Stimulated activated CD4-positive, alpha-beta T cell treated with anti-CD3 and anti-CD28 coated beads, Interleukin-15, amount 100 ng/mL, for 48 hours (primary cell): ENCODE measurements at regions not wholly inside any gene's neighbourhood (a gene's known extent, or its start where the extent isn't known, plus 50 kb on each side); places are given as distances from the start of the nearest gene placed in this dataset.

ENCODE experiments used
- DNase-seq, 2 donors: peaks; one replicate each; pipeline ENCODE4 v3.0.0-alpha.2; 2020; ENCODE audit warnings: low read depth in 2 of 2

DNA sequence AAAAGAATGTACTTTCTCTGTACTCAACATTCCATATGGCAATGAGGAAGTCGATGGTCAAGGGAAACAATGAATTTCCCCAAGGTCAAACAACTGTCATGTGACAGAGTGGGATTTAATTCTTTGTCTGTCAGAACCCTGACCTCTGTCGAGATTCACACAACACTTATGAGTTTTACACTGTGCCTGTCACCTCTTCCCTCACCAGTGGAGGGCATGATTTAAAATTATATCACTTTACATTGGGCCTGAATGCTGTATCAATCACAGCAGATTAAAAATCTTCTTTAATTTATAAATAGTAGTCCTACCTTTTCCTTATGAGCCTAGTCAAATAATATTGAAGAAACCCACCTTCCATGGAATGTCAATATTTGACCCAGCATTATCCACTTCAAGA is 276.7 kb downstream of the CDH10 start:
- DNase-seq: no peak

DNA sequence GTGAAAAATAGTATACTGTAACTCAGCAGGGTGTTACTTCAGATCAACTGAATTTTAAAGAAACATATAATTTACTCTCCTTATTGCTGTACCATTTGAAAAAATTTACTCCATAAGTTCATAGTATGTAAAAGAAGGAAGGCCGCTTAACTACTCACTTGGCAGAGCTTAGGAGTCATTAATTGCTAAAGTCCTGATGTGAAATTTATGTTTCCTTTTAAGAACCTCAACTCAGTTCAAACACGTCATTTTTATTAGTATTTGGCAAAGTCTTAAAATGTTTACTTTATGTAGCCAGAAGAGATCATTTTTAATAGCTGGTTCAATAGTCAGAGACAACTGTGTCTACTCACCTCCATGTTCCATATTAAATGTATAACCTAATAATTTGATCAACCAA is 268.6 kb downstream of the CDH10 start:
- no peak for DNase-seq

- no peak for DNase-seq
These were observed 268.2 kb downstream of the CDH10 start for GRCh38 chr5:24376616-24377015.

DNA sequence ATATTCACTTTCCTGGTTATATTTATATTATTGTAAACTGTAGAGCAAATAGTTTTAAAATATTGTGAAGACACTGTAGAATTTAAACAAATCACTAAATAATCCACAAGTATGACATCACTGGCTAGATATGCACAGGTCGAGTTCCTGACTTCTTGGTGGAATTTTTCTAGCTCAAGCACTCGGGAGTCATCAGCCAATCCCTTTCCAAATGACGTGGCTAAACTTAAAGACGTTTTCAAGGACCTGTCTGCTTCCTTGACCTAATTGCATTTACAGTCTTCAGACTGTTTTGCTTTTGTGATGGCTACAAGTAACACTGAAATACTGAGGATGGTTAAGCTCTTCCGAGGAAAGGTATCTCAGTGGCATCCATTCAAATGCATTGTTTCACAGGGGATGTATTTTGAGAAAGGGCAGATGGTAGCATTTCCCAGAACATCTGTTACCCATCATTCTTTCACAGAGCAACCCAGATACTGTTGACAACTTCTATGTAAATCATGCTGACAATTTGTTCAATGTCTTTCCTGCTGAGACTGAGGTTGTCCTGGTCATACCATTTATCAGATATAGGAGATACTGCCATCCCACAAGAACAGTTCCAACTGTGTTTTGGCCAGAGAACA is 262.8 kb downstream of the CDH10 start:
- no peak for DNase-seq

GRCh38 chr5:24385070-24385469 is 259.7 kb downstream of the CDH10 start:
- DNase-seq: no peak

DNA sequence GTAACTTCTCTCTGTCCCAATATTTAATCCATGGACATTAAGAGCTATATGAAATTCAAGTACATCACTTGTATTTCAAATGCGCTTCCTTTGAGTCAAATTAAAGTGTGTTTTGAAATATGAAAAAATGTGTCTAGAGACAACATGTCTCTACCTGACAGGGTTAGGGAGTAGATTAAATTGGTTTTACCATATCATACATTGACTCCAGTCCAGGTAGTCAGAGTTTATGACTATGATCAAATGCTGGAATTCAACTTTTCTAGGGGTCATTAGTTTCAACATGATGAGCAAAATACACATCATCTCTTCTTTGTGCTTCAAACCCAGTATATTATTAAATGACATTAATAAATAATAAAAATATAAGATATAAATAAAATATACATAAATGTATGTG is 259.2 kb downstream of the CDH10 start:
- DNase-seq: no peak

DNA sequence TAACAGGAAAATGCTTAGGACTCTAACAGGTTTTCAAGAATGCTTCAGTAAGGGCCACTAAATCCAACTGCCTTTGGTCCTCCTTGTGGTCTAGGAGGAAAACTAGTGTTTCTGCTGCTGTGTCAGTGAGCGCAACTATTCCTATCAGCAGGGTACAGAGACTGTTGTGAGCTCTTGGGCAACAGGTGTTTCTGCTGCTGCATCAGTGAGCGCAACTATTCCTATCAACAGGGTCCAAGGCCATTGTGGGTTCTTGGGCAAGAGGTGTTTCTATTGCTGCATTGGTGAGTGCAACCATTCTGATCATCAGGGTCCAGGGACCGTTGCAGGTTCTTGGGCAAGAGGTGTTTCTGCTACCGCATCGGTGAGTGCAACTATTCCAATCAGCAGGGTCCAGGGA is 256.3 kb downstream of the CDH10 start:
- DNase-seq: no peak

GRCh38 chr5:24389968-24390367 is 254.8 kb downstream of the CDH10 start:
- DNase-seq: no peak

DNA sequence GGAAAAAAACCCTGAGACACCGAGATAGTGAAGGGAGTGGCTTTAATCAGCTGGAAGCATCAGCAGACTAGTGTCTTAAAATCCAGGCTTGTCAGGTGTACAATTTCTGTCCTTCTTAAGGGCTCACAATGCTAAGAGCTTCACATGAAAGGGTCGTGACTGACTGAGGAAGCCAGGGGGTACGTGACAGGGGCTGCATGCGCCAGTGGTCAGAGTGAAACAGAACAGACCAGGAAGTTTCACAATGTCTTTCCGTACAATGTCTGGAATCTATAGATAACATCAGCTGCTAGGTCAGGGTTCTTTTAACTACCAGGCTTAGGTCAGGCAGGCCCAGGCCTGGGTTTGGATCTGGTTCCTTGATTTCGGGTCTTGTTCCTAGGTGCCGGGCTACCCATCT is 253.0 kb downstream of the CDH10 start:
- DNase-seq: no peak

- DNase-seq: no peak
These were observed 247.2 kb downstream of the CDH10 start for GRCh38 chr5:24397601-24398000.

GRCh38 chr5:24401773-24402172 is 243.0 kb downstream of the CDH10 start:
- DNase-seq: no peak

DNA sequence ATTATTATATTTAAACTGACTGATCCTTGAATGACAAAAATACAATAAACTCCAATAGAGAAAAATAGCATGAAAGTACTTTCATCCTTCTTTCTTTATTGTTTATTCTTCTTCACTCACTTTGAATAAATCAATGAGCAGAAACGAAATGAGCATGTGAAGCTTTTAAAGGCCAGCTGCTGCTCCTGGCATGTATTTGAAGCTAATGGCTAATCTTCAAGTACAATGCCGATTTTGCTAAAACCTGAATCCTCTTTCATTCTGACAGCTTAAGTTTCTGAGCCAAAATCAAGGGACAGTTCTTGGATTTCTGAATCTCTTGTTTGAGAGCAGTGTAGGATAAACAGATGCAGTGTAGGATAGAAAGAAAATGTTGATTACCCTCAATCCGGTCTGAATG is 237.3 kb downstream of the CDH10 start:
- DNase-seq: no peak

DNA sequence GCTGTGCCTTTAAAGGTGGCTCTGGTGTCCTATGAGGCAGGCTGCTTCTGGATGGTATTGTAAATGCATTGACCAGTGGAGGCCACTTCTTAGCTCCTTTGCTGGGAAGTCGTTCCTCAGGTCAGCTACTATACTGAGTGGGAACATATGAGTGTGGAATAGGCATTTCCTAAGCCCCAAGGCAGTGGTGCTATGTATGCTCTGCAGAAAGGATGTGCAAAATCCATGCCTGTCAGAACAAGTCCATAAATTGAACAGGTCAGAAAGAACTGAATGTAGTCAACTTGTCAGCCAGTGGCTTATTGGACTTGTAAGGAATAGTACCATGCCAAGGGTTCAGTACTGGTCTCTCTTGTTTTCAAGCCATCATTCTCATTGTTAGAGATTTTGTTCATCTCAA is 216.4 kb downstream of the CDH10 start:
- no peak for DNase-seq

GRCh38 chr5:24433555-24433954 is 211.2 kb downstream of the CDH10 start:
- no peak for DNase-seq
